AG09309 (cell line): ENCODE measurements at regions not wholly inside any gene's neighbourhood (a gene's known extent, or its start where the extent isn't known, plus 50 kb on each side); places are given as distances from the start of the nearest gene placed in this dataset.
"Not testable (repeated sequence)": the region's sequence is repeated elsewhere in the genome, so short reads cannot be mapped to it uniquely, and the experiment has no call there.

Experiments
- DNase-seq: peaks from one replicate; pipeline ENCODE4 v3.0.0-alpha.2; 2010; ENCODE audit warnings: low read depth
- H3K4me3 ChIP-seq: 2 replicates; pipeline ENCODE4 v1.5.1; 2011; ENCODE audit warnings: mild to moderate bottlenecking, low read depth, low read length, moderate library complexity; ENCODE audit not compliant: control insufficient read depth
- CTCF ChIP-seq: IDR thresholded peaks from 2 replicates; pipeline ENCODE4 v1.5.1; 2011; ENCODE audit warnings: mild to moderate bottlenecking, low read depth, low read length, inconsistent platforms; ENCODE audit not compliant: insufficient read depth, control insufficient read depth; ENCODE audit errors: missing control alignments

GRCh38 chr10:55163388-55163979, 362.5 kb upstream of the PCDH15 start:
- no peak overlapping the region for H3K4me3 ChIP-seq
- no peak for DNase-seq
- no peak for TF ChIP-seq CTCF

GRCh38 chr10:55162321-55162720, 361.3 kb upstream of the PCDH15 start:
- not testable (repeated sequence) for DNase-seq, H3K4me3 ChIP-seq

GRCh38 chr10:55160655-55161283, 359.7 kb upstream of the PCDH15 start:
- no peak for TF ChIP-seq CTCF
- H3K4me3 ChIP-seq = no peak overlapping the region
- DNase-seq = no peak

GRCh38 chr10:55158633-55159032, 357.6 kb upstream of the PCDH15 start:
- no peak overlapping the region for H3K4me3 ChIP-seq
- no peak for DNase-seq
- TF ChIP-seq CTCF = no peak

GRCh38 chr10:55146032-55146431, 345.0 kb upstream of the PCDH15 start:
- no peak overlapping the region for H3K4me3 ChIP-seq
- TF ChIP-seq CTCF = no peak
- DNase-seq = no peak

GRCh38 chr10:55144001-55144400, 343.0 kb upstream of the PCDH15 start:
- no peak for TF ChIP-seq CTCF
- DNase-seq = no peak
- no peak overlapping the region for H3K4me3 ChIP-seq

- no peak for TF ChIP-seq CTCF
- no peak overlapping the region for H3K4me3 ChIP-seq
- no peak for DNase-seq
Observed at GRCh38 chr10:55141892-55142291, 340.9 kb upstream of the PCDH15 start.
